ENCODE measurements at regions not wholly inside any gene's neighbourhood (a gene's known extent, or its start where the extent isn't known, plus 50 kb on each side); places are given as distances from the start of the nearest gene placed in this dataset.
"Not testable (repeated sequence)": the region's sequence is repeated elsewhere in the genome, so short reads cannot be mapped to it uniquely, and the experiment has no call there.

GRCh38 chr16:16563962-16564361, 185.0 kb downstream of the NPIPA7 start:
- not testable (repeated sequence) for DNase-seq

DNA sequence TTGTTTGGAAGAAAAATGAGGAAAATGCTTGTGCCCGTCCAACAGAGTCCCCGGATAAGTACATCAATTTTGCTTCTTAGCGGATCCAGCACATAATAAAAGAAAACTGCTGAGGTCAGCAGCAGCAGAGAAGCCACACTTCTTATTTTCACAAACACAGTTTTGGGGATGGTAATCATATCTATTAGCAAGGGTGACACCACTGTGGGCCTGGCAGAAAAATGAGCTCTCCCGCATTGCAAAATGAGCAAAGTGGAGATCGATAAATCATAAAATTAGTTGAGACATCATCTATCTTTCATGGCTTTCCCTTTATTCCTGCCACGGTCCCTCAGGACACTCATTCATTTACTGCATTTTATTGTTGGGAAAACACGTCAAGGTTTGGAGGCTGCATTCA, 186.4 kb downstream of the NPIPA7 start:
- DNase-seq = not testable (repeated sequence)

- DNase-seq = peak; percentile 58
Observed at GRCh38 chr16:16570055-16570454, 191.1 kb downstream of the NPIPA7 start.

- not testable (repeated sequence) for DNase-seq
Observed at GRCh38 chr16:16570874-16571273, 191.9 kb downstream of the NPIPA7 start.

GRCh38 chr16:16572130-16572774, 193.3 kb downstream of the NPIPA7 start:
- not testable (repeated sequence) for DNase-seq

- DNase-seq = not testable (repeated sequence)
Observed at GRCh38 chr16:16577062-16577461, 198.1 kb downstream of the NPIPA7 start.

- DNase-seq = no peak
Observed at GRCh38 chr16:16578701-16579100, 199.8 kb downstream of the NPIPA7 start.

- not testable (repeated sequence) for DNase-seq
Observed at GRCh38 chr16:16582916-16583315, 204.0 kb downstream of the NPIPA7 start.

DNA sequence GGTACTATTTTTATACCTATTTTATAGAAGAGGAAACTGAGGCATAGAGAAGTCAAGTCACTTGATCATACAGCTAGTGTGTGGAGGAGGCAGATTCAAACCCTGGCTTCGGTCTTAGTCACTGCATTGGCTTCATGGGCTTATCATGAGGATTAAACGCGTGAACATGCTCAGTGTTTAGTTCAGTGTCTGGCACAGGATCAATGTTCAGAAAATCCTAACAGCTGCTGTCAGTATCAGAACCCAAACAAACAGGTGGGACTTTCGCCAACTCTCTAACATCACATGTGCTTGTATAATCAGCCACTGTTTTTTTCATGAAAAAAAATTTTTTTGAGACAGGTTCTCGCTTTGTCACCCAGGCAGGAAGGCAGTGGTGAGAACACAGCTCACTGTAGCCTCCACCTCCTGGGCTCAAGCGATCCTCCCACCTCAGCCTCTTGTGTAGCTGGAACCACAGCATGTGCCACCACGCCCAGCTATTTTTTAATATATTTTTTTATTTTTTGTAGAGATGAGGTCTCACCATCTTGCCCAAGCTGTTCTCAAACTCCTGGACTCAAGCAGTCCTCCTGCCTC, 207.2 kb downstream of the NPIPA7 start:
- DNase-seq = not testable (repeated sequence)

DNA sequence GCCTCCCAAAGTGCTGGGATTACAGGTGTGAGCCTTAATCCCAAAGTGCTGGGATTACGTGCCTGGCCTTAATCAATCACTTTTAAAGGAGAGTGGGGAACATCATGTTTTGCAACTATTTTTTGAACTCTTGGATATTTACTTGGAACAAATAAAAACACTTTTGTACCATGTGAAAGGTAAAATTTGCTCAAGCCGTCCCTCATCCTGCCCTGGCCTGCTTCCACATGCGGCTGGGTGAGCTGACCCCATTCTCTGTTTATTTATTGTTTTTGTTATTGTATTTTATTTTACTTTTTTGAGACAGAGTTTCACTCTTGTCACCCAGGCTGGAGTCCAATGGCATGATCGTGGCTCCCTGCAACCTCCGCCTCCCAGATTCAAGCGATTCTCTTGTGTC, 208.0 kb downstream of the NPIPA7 start:
- not testable (repeated sequence) for DNase-seq

- not testable (repeated sequence) for DNase-seq
Observed at GRCh38 chr16:16588436-16588835, 209.5 kb downstream of the NPIPA7 start.

GRCh38 chr16:16590654-16591318, 211.8 kb downstream of the NPIPA7 start:
- not testable (repeated sequence) for DNase-seq

DNA sequence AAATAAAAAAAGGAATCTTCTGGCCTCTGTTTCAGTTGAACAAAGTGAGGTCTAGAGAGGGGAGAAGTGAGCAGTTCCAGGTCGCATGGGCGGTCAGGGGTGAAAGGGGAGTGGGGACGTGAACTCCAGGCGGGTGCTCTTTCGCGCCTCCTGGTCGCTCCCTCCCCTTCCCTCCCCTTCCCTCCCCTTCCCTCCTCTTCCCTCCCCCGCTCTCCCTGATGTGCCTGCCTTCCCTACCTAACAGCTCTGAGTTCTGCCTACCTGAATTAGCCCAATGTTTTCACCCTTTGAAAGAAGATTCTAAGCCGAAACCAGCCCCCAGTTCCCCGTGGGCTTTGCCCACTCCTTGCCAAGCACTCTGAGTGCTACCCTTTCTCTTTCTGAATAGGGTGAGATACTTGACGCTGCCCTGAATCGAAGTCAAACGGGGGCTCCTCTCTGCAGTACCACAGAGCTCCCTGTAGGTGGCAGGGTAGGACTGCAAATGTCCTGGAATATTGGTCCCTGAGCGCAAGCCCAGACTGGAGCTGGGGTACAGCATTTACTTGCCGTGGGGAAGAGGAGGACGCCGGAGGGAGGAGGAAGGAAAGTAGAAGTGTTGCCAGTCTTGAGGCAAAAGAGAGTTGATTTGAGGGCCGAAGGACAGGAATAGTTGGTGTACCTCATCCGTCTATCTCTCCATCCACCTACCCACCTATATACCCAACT, 214.4 kb downstream of the NPIPA7 start:
- peak; percentile 7 for DNase-seq

DNA sequence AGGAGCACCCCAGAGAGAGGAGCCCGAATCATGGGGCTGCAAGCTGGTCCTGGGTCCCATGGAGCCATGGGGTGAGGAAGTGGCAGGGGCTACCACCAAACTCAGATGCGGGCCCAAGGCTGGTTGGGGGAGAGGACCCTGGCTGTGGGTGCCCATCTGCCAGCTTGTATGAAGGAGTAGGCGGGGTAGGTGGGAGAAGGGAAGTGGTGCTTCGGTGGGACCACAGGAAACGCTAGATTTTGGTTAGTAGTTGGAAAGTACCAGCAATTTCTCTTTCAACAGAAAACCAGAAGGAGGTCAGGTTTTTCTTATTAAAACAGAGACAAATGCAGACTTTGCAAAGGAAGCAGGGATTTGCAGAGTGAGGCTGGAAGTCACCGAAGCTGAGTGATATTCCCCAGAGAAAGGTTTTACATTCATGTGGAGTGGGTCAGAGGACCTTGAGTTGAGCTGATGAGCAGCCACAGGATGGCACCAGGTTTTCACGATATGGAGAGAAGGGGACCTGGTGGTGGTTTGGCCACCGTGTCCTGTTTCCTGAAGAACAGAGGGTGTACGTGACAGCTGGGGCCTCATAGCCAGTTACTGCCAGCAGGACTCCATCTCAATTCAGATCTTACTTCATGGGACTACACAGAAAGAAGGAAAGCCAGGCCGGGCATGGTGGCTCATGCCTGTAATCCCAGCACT, 216.2 kb downstream of the NPIPA7 start:
- not testable (repeated sequence) for DNase-seq

DNA sequence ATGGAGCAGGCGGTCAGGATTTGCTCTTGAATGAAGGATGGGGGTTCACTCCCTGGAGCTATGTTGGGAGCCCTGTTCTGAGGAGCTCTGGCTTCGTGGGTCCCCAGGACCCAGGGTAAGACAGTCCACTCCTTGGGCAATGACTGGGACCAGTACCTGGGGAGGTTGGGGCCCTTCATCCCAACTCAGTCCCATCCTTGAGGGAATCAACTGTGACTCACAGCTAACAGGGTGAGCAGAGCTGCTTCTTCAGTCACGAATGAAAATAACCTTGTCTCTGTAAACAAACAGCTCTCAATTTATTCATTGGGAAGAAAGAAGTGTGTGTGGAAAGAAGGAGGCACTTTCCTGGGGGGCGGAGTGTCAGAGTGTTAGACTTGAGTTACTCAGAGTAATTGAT, 222.3 kb downstream of the NPIPA7 start:
- DNase-seq = not testable (repeated sequence)

GRCh38 chr16:16607401-16608082, 228.6 kb downstream of the NPIPA7 start:
- not testable (repeated sequence) for DNase-seq

DNA sequence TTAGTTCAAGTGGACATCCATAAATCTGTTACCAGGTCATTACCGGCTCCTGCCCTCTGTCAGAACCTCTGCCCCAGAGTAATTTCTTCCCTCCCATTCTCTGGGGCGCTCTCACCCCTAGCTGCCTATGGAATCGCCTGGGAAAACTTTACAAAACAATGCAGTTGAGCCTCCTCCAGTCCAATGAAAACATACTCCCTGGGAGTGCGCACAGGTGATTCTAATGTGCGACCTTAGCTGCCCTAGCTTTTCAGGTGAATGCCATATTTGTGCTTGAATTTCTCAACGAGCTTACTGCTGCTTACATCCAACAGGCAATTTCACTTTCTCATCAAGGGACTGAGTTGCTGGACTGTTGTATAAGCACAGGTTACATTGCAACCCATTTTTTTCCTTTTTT, 230.7 kb downstream of the NPIPA7 start:
- DNase-seq = not testable (repeated sequence)

DNA sequence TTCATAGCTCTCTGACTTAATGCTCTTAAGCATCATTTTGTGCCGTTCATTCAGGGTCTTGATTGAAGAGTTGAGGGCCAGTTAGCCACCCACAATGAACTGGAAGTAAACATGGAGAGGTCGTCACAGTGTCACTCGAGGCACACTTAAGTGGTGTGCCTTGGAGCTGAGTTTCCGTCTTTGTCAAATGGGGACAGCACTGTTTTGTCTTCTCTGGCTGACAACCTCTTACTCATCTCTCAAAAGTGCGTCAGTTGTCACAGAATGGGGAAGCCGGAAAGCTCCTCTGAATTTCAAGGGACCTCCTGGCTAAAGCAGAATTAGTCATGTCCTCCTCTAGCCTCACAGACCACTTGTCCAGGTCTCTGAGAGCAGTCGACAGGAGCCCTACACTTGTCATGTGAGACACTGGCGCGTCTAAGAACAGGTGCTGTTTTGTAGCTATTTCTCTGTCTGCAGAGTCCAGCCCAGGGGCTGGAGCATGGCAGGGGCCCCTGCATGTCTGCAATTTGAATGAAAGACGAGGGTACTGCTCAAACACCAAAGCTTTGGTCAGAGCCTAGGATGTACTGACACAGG, 231.5 kb downstream of the NPIPA7 start:
- not testable (repeated sequence) for DNase-seq

DNA sequence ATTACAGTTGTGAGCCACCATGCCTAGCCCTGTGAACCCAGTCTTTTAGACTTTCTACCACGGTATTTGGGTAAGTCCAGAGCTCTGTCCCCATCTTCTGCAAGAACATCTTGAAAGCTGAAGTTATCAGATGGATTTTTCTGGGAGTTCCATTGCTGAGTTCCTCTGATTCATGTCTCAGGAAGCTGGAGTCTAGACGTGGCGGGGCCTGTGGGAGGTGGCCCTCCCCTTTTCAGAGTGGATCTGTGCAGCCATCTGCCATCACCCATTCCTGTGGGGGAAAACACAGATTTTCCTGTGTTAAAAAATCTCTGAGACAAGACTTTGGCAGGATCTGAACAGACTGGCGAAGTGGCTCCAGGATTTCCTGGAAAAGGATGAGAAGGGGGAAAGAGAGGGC, 234.3 kb downstream of the NPIPA7 start:
- not testable (repeated sequence) for DNase-seq

DNA sequence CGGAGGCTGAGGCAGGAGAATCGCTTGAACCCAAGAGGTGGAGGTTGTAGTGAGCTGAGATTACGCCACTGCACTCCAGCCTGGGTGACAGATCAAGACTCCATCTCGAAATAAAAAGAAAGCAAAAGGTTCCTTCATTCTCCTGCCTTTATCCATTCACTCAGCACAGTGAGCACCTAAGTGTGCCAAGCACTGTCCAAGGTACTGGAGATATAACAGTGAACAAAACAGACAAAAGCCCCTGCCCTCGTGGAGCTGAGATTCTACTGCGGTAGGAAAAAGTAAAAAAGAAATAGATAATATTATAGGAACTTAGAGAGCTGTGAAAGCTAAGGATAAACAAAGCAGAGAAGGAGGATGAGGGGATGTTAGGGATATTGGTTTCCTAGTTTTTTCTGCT, 235.5 kb downstream of the NPIPA7 start:
- not testable (repeated sequence) for DNase-seq

DNA sequence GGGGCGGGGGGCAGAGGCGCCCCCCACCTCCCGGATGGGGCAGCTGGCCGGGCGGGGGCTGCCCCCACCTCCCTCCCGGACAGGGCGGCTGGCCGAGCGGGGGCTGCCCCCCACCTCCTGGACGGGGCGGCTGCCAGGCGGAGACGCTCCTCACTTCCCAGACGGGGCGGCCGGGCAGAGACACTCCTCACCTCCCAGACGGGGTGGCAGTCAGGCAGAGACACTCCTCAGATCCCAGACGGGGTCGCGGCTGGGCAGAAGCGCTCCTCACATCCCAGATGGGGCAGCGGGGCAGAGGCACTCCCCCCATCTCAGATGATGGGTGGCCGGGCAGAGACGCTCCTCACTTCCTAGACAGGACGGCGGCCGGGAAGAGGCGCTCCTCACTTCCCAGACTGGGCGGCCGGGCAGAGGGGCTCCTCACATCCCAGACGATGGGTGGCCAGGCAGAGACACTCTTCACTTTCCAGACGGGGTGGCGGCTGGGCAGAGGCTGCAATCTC, 240.1 kb downstream of the NPIPA7 start:
- DNase-seq = not testable (repeated sequence)

DNA sequence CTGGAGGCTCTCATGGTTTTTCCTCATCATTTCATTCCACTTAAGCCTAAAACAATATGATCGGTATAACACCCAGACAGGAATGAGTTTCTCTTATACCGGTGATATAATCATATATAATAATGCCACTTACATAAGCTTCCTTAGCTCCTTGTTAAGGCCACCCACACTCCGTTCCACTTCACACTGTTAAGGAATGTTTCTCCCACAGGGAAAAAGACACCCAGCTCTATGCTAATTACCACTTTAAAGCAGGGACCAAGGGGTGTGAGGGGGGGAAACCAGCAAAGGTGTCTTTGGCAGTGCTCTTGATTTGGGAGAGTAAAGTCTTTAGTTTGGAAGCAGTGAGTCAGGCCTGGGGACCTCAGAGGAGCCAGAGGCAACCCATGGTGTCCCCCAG, 245.4 kb downstream of the NPIPA7 start:
- DNase-seq = not testable (repeated sequence)

All from NCI-H1105 (cell line).